Mesenteric fat pad (tissue), 1 donor: ENCODE measurements at regions not wholly inside any gene's neighbourhood (a gene's known extent, or its start where the extent isn't known, plus 50 kb on each side); places are given as distances from the start of the nearest gene placed in this dataset.

Source experiments
- DNase-seq: peaks from one replicate; pipeline ENCODE4 v3.0.0-alpha.2; 2020; ENCODE audit warnings: low spot score
- donor health status: DM: yes; HTN: yes; CAD: no.

- DNase-seq, result no peak
Observed at GRCh38 chr15:77823736-77824135, 191.0 kb upstream of the LINGO1 start.

GRCh38 chr15:77822631-77823230 is 190.0 kb upstream of the LINGO1 start:
- no peak for DNase-seq

- no peak for DNase-seq
Observed at GRCh38 chr15:77821959-77822256, 189.2 kb upstream of the LINGO1 start.

- DNase-seq, result no peak
Observed at GRCh38 chr15:77821188-77821958, 188.7 kb upstream of the LINGO1 start.

GRCh38 chr15:77819851-77820728 is 187.4 kb upstream of the LINGO1 start:
- no peak for DNase-seq

- no peak for DNase-seq
Observed at GRCh38 chr15:77819048-77819850, 186.5 kb upstream of the LINGO1 start.

- no peak for DNase-seq
Observed at GRCh38 chr15:77818484-77819047, 185.9 kb upstream of the LINGO1 start.

- DNase-seq, result no peak
Observed at GRCh38 chr15:77817434-77817833, 184.7 kb upstream of the LINGO1 start.

GRCh38 chr15:77816983-77817382 is 184.3 kb upstream of the LINGO1 start:
- DNase-seq, result no peak

GRCh38 chr15:77815015-77815414 is 182.3 kb upstream of the LINGO1 start:
- no peak for DNase-seq

GRCh38 chr15:77812664-77813063 is 180.0 kb upstream of the LINGO1 start:
- no peak for DNase-seq

- no peak for DNase-seq
Observed at GRCh38 chr15:77811270-77811669, 178.6 kb upstream of the LINGO1 start.

- DNase-seq, result no peak
Observed at GRCh38 chr15:77810130-77810571, 177.4 kb upstream of the LINGO1 start.

- DNase-seq, result no peak
Observed at GRCh38 chr15:77808581-77809177, 176.0 kb upstream of the LINGO1 start.

- DNase-seq, result no peak
Observed at GRCh38 chr15:77808075-77808474, 175.4 kb upstream of the LINGO1 start.

GRCh38 chr15:77807611-77808010 is 174.9 kb upstream of the LINGO1 start:
- DNase-seq, result no peak

- no peak for DNase-seq
Observed at GRCh38 chr15:77807115-77807514, 174.4 kb upstream of the LINGO1 start.

- DNase-seq, result no peak
Observed at GRCh38 chr15:77804210-77804609, 171.5 kb upstream of the LINGO1 start.

- DNase-seq, result no peak
Observed at GRCh38 chr15:77803487-77803886, 170.8 kb upstream of the LINGO1 start.

- DNase-seq, result no peak
Observed at GRCh38 chr15:77800305-77800704, 167.6 kb upstream of the LINGO1 start.

- no peak for DNase-seq
Observed at GRCh38 chr15:77798847-77799246, 166.1 kb upstream of the LINGO1 start.
